Testis (tissue), 2 donors: ENCODE measurements at regions not wholly inside any gene's neighbourhood (a gene's known extent, or its start where the extent isn't known, plus 50 kb on each side); places are given as distances from the start of the nearest gene placed in this dataset.

Experiments used
- POLR2A ChIP-seq: fragments of 450-650 bp; IDR thresholded peaks from one replicate; pipeline ENCODE4 v1.6.1; 2017; ENCODE audit warnings: antibody characterized with exemption, mild to moderate bottlenecking, moderate library complexity
- TF ChIP-seq, protein P1 (sequence below), 3 experiments: fragments of 450-650 bp in 2 of 3; fragments of 200-600 bp in 1 of 3; sonication (generic) in 1 of 3; IDR thresholded peaks; one replicate each; pipeline ENCODE4 v1.5.1; 2016 to 2019; ENCODE audit warnings: antibody characterized with exemption in 3 of 3, mild to moderate bottlenecking in 2 of 3, moderate library complexity in 1 of 3

DNA sequence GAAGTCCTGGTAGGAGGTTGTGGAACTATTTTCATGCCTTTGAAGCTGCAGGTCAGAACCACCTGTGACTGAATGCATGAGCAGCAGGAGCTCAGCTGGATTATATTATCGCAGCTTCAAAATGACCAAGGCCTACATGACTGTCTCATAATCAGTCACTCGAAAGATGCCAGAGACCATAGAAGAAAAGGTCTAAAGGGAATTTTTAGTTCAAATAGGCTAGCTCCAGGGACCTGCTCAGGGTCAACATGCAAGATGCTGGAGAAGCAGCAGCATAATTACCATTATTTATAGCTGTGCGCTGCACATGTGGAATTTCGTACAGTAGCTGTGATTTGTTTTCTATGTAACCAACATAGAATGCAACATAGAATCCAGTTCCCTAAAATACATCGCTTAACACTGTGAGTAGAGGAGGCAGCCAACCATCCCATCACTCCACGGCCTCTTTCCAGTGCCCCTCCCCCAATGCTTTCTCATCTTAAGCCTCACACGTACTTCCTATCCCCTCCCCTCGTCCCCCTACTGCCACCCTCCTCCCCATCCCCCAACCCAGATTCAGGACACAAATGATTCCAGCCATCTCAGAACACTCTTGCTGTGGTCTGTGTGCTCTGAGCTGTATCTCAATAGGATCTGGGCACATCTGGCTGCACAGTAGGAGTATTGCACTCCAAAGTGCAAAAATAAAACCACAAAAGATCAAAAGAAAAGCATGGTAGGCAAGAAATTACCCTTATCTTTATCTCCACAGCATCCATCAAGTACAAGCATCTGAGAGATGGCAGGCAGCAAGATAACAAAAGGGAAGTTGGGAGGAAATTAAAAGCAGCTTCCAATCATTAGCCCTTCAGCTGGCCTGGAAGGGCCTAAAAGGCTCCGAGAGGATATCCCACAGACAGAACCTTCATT lies 352.8 kb upstream of the SEMA6D start:
- TF ChIP-seq, protein P1, sequence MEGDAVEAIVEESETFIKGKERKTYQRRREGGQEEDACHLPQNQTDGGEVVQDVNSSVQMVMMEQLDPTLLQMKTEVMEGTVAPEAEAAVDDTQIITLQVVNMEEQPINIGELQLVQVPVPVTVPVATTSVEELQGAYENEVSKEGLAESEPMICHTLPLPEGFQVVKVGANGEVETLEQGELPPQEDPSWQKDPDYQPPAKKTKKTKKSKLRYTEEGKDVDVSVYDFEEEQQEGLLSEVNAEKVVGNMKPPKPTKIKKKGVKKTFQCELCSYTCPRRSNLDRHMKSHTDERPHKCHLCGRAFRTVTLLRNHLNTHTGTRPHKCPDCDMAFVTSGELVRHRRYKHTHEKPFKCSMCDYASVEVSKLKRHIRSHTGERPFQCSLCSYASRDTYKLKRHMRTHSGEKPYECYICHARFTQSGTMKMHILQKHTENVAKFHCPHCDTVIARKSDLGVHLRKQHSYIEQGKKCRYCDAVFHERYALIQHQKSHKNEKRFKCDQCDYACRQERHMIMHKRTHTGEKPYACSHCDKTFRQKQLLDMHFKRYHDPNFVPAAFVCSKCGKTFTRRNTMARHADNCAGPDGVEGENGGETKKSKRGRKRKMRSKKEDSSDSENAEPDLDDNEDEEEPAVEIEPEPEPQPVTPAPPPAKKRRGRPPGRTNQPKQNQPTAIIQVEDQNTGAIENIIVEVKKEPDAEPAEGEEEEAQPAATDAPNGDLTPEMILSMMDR (IDR thresholded peaks at IDR 0.05), result no peak
- no peak for TF ChIP-seq POLR2A
